ENCODE measurements at regions not wholly inside any gene's neighbourhood (a gene's known extent, or its start where the extent isn't known, plus 50 kb on each side); places are given as distances from the start of the nearest gene placed in this dataset.

DNA sequence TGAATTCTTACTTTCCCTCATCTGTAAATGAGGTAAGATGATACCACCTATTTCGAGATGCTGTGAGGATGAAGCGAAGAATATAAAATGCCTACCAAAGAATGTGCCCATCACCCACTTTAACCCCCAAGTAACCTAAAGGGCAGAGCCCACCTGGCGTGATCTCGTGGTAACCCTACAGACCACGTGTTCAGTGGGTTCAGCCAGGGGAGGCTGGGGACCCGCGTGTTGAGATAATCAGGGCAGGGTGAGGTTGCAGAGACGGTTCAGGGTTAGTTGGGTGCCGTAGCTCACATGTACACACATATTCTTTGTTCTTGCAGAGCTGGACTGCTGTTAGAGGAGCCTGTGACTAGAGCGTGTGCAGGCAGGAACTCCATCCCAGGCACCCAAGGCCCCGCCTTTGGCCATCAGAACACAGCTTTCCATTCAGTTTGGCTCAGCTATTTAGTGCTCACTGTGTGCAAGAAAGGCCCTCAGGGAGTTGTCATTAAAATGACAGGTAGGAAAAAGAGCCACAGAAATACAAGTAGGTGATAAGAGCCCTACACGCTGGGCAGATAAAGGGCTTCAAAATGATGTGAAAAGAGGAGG is 56.5 kb upstream of the HAND1 start:
- Histone ChIP-seq H3K27me3 (ENCODE audit: control insufficient read depth in 1 of 2, insufficient read depth in 2 of 2, low read length in 2 of 2) (peaks cover 0 to 10% of the 10 kb centered on the region in 2 experiments; a peak in 2 of 5 replicates), H3K4me1 (ENCODE audit: insufficient read depth, low read length) (no peaks in the 10 kb centered on the region), H3K36me3 (replicated peaks in 1 of 2; ENCODE audit: control insufficient read depth in 1 of 2, insufficient read depth in 2 of 2, low read length in 2 of 2) (no peaks in the 10 kb centered on the region), H2AFZ (ENCODE audit: low read length) (no peak overlapping the region), H3K9me3 (ENCODE audit: low read length) (no peaks in the 10 kb centered on the region), H4K20me1 (ENCODE audit: insufficient read depth, low read length) (no peaks in the 10 kb centered on the region), H3K4me2 (ENCODE audit: low read depth, low read length) (no peak overlapping the region), H3K9ac (ENCODE audit: insufficient read depth, low read depth, low read length) (no peak overlapping the region), H3K4me3 (replicated peaks in 1 of 3; ENCODE audit: insufficient read depth in 1 of 3, low read depth in 2 of 3, low read length in 3 of 3) (no peak overlapping the region), H3K79me2 (ENCODE audit: insufficient read depth, low read length) (no peaks in the 10 kb centered on the region), H3K27ac (ENCODE audit: extremely low read length, insufficient read depth, low read length) (no peak overlapping the region)
- no peak for FAIRE-seq
- ChIA-PET CTCF (ENCODE audit: low intra/inter-chr PET ratio, low total read pairs) (no interaction called here), POLR2A (no interaction called here)
- 21% methylated on average over 12 of the region's 12 CpGs for WGBS (ENCODE audit: low lambda C conversion rate)
- DNase-seq (ENCODE audit: low spot score) = no peak
- BruUV-seq (replicated peaks) = no TSS peak
- TF ChIP-seq, protein P1, sequence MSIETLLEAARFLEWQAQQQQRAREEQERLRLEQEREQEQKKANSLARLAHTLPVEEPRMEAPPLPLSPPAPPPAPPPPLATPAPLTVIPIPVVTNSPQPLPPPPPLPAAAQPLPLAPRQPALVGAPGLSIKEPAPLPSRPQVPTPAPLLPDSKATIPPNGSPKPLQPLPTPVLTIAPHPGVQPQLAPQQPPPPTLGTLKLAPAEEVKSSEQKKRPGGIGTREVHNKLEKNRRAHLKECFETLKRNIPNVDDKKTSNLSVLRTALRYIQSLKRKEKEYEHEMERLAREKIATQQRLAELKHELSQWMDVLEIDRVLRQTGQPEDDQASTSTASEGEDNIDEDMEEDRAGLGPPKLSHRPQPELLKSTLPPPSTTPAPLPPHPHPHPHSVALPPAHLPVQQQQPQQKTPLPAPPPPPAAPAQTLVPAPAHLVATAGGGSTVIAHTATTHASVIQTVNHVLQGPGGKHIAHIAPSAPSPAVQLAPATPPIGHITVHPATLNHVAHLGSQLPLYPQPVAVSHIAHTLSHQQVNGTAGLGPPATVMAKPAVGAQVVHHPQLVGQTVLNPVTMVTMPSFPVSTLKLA (IDR thresholded peaks at IDR 0.05) = peak; percentile 90
- no peak for TF ChIP-seq ZIK1 (CRISPR knock-in tag; IDR thresholded peaks at IDR 0.05; ENCODE audit: borderline replicate concordance, low read depth)
- no peak for ATAC-seq
- intact Hi-C loops (cut with micrococcal nuclease; ENCODE audit: unreplicated experiment) = no loop called here
- in situ Hi-C loops (cut with HindIII; ENCODE audit: extremely low pct_ligation_motif_present, low pct_unique_long_range_greater_than_20kb) = no loop called here

DNA sequence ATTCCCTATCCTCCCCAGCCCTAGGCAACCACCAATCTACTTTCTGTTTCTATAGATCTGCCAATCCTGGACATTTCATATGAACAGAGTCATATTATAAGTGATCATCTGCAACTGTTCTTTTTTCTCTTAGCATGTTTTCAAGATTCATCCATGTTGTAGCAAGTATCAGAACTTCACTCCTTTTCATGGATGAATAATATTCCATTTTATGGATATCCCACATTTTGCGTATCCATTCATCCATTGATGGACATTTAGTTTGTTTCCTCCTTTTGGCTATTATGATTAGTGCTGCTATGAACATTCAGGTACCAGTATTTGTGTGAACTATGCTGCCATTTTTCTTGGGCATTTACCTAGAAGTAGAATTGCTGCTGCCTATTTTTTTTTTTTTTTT is 51.3 kb upstream of the HAND1 start:
- ATAC-seq = no peak
- TF ChIP-seq ZNF317 (CRISPR knock-in tag; IDR thresholded peaks at IDR 0.05) (no peak), ZMYM4 (CRISPR knock-in tag; IDR thresholded peaks at IDR 0.05) (no peak), GTF3A (CRISPR knock-in tag; conservative IDR thresholded peaks at IDR 0.05) (no peak), SIX4 (CRISPR knock-in tag; IDR thresholded peaks at IDR 0.05) (no peak), MTF1 (CRISPR knock-in tag; IDR thresholded peaks at IDR 0.05) (no peak)
- TF ChIP-seq, protein P2, sequence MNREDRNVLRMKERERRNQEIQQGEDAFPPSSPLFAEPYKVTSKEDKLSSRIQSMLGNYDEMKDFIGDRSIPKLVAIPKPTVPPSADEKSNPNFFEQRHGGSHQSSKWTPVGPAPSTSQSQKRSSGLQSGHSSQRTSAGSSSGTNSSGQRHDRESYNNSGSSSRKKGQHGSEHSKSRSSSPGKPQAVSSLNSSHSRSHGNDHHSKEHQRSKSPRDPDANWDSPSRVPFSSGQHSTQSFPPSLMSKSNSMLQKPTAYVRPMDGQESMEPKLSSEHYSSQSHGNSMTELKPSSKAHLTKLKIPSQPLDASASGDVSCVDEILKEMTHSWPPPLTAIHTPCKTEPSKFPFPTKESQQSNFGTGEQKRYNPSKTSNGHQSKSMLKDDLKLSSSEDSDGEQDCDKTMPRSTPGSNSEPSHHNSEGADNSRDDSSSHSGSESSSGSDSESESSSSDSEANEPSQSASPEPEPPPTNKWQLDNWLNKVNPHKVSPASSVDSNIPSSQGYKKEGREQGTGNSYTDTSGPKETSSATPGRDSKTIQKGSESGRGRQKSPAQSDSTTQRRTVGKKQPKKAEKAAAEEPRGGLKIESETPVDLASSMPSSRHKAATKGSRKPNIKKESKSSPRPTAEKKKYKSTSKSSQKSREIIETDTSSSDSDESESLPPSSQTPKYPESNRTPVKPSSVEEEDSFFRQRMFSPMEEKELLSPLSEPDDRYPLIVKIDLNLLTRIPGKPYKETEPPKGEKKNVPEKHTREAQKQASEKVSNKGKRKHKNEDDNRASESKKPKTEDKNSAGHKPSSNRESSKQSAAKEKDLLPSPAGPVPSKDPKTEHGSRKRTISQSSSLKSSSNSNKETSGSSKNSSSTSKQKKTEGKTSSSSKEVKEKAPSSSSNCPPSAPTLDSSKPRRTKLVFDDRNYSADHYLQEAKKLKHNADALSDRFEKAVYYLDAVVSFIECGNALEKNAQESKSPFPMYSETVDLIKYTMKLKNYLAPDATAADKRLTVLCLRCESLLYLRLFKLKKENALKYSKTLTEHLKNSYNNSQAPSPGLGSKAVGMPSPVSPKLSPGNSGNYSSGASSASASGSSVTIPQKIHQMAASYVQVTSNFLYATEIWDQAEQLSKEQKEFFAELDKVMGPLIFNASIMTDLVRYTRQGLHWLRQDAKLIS (CRISPR knock-in tag; IDR thresholded peaks at IDR 0.05) = no peak
- TF ChIP-seq, protein P3, sequence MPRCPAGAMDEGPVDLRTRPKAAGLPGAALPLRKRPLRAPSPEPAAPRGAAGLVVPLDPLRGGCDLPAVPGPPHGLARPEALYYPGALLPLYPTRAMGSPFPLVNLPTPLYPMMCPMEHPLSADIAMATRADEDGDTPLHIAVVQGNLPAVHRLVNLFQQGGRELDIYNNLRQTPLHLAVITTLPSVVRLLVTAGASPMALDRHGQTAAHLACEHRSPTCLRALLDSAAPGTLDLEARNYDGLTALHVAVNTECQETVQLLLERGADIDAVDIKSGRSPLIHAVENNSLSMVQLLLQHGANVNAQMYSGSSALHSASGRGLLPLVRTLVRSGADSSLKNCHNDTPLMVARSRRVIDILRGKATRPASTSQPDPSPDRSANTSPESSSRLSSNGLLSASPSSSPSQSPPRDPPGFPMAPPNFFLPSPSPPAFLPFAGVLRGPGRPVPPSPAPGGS (CRISPR knock-in tag; IDR thresholded peaks at IDR 0.05) = no peak
- TF ChIP-seq, protein P4, sequence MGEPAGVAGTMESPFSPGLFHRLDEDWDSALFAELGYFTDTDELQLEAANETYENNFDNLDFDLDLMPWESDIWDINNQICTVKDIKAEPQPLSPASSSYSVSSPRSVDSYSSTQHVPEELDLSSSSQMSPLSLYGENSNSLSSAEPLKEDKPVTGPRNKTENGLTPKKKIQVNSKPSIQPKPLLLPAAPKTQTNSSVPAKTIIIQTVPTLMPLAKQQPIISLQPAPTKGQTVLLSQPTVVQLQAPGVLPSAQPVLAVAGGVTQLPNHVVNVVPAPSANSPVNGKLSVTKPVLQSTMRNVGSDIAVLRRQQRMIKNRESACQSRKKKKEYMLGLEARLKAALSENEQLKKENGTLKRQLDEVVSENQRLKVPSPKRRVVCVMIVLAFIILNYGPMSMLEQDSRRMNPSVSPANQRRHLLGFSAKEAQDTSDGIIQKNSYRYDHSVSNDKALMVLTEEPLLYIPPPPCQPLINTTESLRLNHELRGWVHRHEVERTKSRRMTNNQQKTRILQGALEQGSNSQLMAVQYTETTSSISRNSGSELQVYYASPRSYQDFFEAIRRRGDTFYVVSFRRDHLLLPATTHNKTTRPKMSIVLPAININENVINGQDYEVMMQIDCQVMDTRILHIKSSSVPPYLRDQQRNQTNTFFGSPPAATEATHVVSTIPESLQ (CRISPR knock-in tag; conservative IDR thresholded peaks at IDR 0.05) = no peak
- no TSS peak for BruUV-seq (replicated peaks)
- no peak for DNase-seq (ENCODE audit: low spot score)
- no peaks in the 10 kb centered on the region for H3K36me3 ChIP-seq (replicated peaks in 1 of 2; ENCODE audit: control insufficient read depth in 1 of 2, insufficient read depth in 2 of 2, low read length in 2 of 2)
- H4K20me1 ChIP-seq (ENCODE audit: insufficient read depth, low read length) = no peaks in the 10 kb centered on the region
- no peak overlapping the region for H3K4me2 ChIP-seq (ENCODE audit: low read depth, low read length)
- ChIA-PET POLR2A (no interaction called here), CTCF (ENCODE audit: low intra/inter-chr PET ratio, low total read pairs) (no interaction called here)
- no peaks in the 10 kb centered on the region for H3K79me2 ChIP-seq (ENCODE audit: insufficient read depth, low read length)
- in situ Hi-C loops (cut with HindIII; ENCODE audit: extremely low pct_ligation_motif_present, low pct_unique_long_range_greater_than_20kb) = loop anchor here (5.0 kb wide), 1 partner anchor 52 kb away; the partner anchor contains the start of gene HAND1
- no peaks in the 10 kb centered on the region for H3K9me3 ChIP-seq (ENCODE audit: low read length)
- intact Hi-C loops (cut with micrococcal nuclease; ENCODE audit: unreplicated experiment) = no loop called here
- WGBS (ENCODE audit: low lambda C conversion rate) = 28% methylated on average over 1 of the region's 1 CpG
- peaks cover 0 to 5% of the 10 kb centered on the region in 2 experiments; a peak in 3 of 5 replicates for H3K27me3 ChIP-seq (ENCODE audit: control insufficient read depth in 1 of 2, insufficient read depth in 2 of 2, low read length in 2 of 2)
- H3K4me3 ChIP-seq (replicated peaks in 1 of 3; ENCODE audit: insufficient read depth in 1 of 3, low read depth in 2 of 3, low read length in 3 of 3) = no peak overlapping the region
- no peaks in the 10 kb centered on the region for H3K4me1 ChIP-seq (ENCODE audit: insufficient read depth, low read length)
- H3K27ac ChIP-seq (ENCODE audit: extremely low read length, insufficient read depth, low read length) = no peak overlapping the region
- no peak for FAIRE-seq
- H3K9ac ChIP-seq (ENCODE audit: insufficient read depth, low read depth, low read length) = no peak overlapping the region
- no peak overlapping the region for H2AFZ ChIP-seq (ENCODE audit: low read length)
